Fibroblast of skin of left biceps (primary cell): ENCODE measurements at regions not wholly inside any gene's neighbourhood (a gene's known extent, or its start where the extent isn't known, plus 50 kb on each side); places are given as distances from the start of the nearest gene placed in this dataset.
"Not testable (repeated sequence)": the region's sequence is repeated elsewhere in the genome, so short reads cannot be mapped to it uniquely, and the experiment has no call there.

Source experiments
- DNase-seq, 2 experiments: peaks; one replicate each; pipeline ENCODE4 v3.0.0-alpha.2; 2013; ENCODE audit warnings: low read depth in 2 of 2

- no peak for DNase-seq
Measured at GRCh38 chrX:122907375-122907774, 276.7 kb upstream of the GRIA3 start.

GRCh38 chrX:122910697-122911096, 273.4 kb upstream of the GRIA3 start:
- DNase-seq, result no peak

- DNase-seq, result no peak
Measured at GRCh38 chrX:122913134-122913533, 270.9 kb upstream of the GRIA3 start.

- no peak for DNase-seq
Measured at GRCh38 chrX:122913764-122914163, 270.3 kb upstream of the GRIA3 start.

- DNase-seq, result no peak
Measured at GRCh38 chrX:122914256-122914655, 269.8 kb upstream of the GRIA3 start.

GRCh38 chrX:122934131-122934530, 249.9 kb upstream of the GRIA3 start:
- no peak for DNase-seq

- no peak for DNase-seq
Measured at GRCh38 chrX:122940199-122940598, 243.9 kb upstream of the GRIA3 start.

- DNase-seq, result no peak
Measured at GRCh38 chrX:122941806-122942205, 242.3 kb upstream of the GRIA3 start.

- no peak for DNase-seq
Measured at GRCh38 chrX:122943918-122944317, 240.2 kb upstream of the GRIA3 start.

- no peak for DNase-seq
Measured at GRCh38 chrX:122945328-122945727, 238.8 kb upstream of the GRIA3 start.

- no peak for DNase-seq
Measured at GRCh38 chrX:122972604-122973003, 211.5 kb upstream of the GRIA3 start.

- DNase-seq, result no peak
Measured at GRCh38 chrX:122982521-122982920, 201.6 kb upstream of the GRIA3 start.

GRCh38 chrX:123002844-123003243, 181.2 kb upstream of the GRIA3 start:
- DNase-seq, result not testable (repeated sequence)

- peak; percentile 4 to 18 for DNase-seq
Measured at GRCh38 chrX:123013141-123013540, 170.9 kb upstream of the GRIA3 start.

- DNase-seq, result no peak
Measured at GRCh38 chrX:123036401-123036800, 147.7 kb upstream of the GRIA3 start.

- DNase-seq, result no peak
Measured at GRCh38 chrX:123049071-123049625, 134.9 kb upstream of the GRIA3 start.

- no peak for DNase-seq
Measured at GRCh38 chrX:123060986-123061385, 123.1 kb upstream of the GRIA3 start.

GRCh38 chrX:123064053-123064452, 120.0 kb upstream of the GRIA3 start:
- no peak for DNase-seq

- DNase-seq, result no peak
Measured at GRCh38 chrX:123072686-123073385, 111.2 kb upstream of the GRIA3 start.

- DNase-seq, result no peak
Measured at GRCh38 chrX:123075947-123076561, 108.0 kb upstream of the GRIA3 start.

- no peak for DNase-seq
Measured at GRCh38 chrX:123077631-123078030, 106.4 kb upstream of the GRIA3 start.

GRCh38 chrX:123080065-123080464, 104.0 kb upstream of the GRIA3 start:
- no peak for DNase-seq

- DNase-seq, result no peak
Measured at GRCh38 chrX:123081776-123082175, 102.3 kb upstream of the GRIA3 start.
